ENCODE measurements at regions not wholly inside any gene's neighbourhood (a gene's known extent, or its start where the extent isn't known, plus 50 kb on each side); places are given as distances from the start of the nearest gene placed in this dataset.

GRCh38 chr12:105654606-105655005 lies 324.1 kb downstream of the C12orf75 start (continued):
- TF ChIP-seq, protein P1, sequence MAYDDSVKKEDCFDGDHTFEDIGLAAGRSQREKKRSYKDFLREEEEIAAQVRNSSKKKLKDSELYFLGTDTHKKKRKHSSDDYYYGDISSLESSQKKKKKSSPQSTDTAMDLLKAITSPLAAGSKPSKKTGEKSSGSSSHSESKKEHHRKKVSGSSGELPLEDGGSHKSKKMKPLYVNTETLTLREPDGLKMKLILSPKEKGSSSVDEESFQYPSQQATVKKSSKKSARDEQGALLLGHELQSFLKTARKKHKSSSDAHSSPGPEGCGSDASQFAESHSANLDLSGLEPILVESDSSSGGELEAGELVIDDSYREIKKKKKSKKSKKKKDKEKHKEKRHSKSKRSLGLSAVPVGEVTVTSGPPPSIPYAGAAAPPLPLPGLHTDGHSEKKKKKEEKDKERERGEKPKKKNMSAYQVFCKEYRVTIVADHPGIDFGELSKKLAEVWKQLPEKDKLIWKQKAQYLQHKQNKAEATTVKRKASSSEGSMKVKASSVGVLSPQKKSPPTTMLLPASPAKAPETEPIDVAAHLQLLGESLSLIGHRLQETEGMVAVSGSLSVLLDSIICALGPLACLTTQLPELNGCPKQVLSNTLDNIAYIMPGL (CRISPR knock-in tag; IDR thresholded peaks at IDR 0.05; ENCODE audit: borderline replicate concordance in 1 of 2, low read depth in 1 of 2): no peak
- TF ChIP-seq PCBP1 (IDR thresholded peaks at IDR 0.05; ENCODE audit: borderline replicate concordance, low read depth, low read length) (no peak), TFE3 (CRISPR knock-in tag; IDR thresholded peaks at IDR 0.05) (no peak), ZNF737 (CRISPR knock-in tag; IDR thresholded peaks at IDR 0.05; ENCODE audit: borderline replicate concordance) (no peak), ZFP90 (CRISPR knock-in tag; IDR thresholded peaks at IDR 0.05; ENCODE audit: borderline replicate concordance) (no peak)
- TF ChIP-seq, protein P2, sequence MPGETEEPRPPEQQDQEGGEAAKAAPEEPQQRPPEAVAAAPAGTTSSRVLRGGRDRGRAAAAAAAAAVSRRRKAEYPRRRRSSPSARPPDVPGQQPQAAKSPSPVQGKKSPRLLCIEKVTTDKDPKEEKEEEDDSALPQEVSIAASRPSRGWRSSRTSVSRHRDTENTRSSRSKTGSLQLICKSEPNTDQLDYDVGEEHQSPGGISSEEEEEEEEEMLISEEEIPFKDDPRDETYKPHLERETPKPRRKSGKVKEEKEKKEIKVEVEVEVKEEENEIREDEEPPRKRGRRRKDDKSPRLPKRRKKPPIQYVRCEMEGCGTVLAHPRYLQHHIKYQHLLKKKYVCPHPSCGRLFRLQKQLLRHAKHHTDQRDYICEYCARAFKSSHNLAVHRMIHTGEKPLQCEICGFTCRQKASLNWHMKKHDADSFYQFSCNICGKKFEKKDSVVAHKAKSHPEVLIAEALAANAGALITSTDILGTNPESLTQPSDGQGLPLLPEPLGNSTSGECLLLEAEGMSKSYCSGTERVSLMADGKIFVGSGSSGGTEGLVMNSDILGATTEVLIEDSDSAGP (CRISPR knock-in tag; IDR thresholded peaks at IDR 0.05; ENCODE audit: borderline replicate concordance): no peak

DNA sequence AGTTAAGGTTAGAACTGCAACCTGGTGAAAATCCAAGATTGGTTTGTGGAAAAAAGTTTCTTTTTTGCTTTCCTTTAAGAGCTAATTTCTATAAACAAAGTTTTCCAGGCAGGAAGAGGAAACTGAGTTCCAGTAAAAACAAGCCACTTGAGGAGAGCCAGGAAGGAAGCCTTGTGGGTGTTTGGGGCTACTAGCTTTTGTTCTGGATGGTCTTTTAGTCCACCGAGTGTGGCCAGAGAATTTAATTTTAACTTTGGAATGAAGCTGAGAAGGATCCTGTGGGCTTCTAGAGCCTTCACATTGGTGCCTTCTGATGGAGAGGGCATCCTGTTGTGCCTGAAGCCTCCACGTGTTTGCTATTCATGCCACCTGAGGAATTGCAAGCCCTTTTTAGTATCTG lies 327.9 kb downstream of the C12orf75 start:
- H3K79me2 ChIP-seq (ENCODE audit: insufficient read depth, low read length): no peaks in the 10 kb centered on the region
- in situ Hi-C loops (cut with HindIII; ENCODE audit: extremely low pct_ligation_motif_present, low pct_unique_long_range_greater_than_20kb) (no loop called here), intact Hi-C loops (cut with micrococcal nuclease; ENCODE audit: unreplicated experiment) (no loop called here)
- POLR2A ChIA-PET: no interaction called here
- FAIRE-seq (no peak), ATAC-seq (no peak), DNase-seq (ENCODE audit: low spot score) (no peak)
- H3K4me1 ChIP-seq (ENCODE audit: insufficient read depth, low read length): no peaks in the 10 kb centered on the region
- H3K27me3 ChIP-seq (ENCODE audit: control insufficient read depth in 1 of 2, insufficient read depth in 2 of 2, low read length in 2 of 2): no peaks in the 10 kb centered on the region
- H3K4me3 ChIP-seq (replicated peaks in 1 of 3; ENCODE audit: insufficient read depth in 1 of 3, low read depth in 2 of 3, low read length in 3 of 3): no peak overlapping the region
- no peaks in the 10 kb centered on the region for H4K20me1 ChIP-seq (ENCODE audit: insufficient read depth, low read length)
- H3K4me2 ChIP-seq (ENCODE audit: low read depth, low read length): no peak overlapping the region
- WGBS (ENCODE audit: low lambda C conversion rate): 5% methylated on average over 2 of the region's 2 CpGs
- no peak overlapping the region for H2AFZ ChIP-seq (ENCODE audit: low read length)
- no peaks in the 10 kb centered on the region for H3K36me3 ChIP-seq (replicated peaks in 1 of 2; ENCODE audit: control insufficient read depth in 1 of 2, insufficient read depth in 2 of 2, low read length in 2 of 2)
- no peaks in the 10 kb centered on the region for H3K9me3 ChIP-seq (ENCODE audit: low read length)
- CTCF ChIA-PET (ENCODE audit: low intra/inter-chr PET ratio, low total read pairs): no interaction called here
- no TSS peak for BruUV-seq (replicated peaks)
- no peak overlapping the region for H3K9ac ChIP-seq (ENCODE audit: insufficient read depth, low read depth, low read length)
- H3K27ac ChIP-seq (ENCODE audit: extremely low read length, insufficient read depth, low read length): no peak overlapping the region
- no peak for TF ChIP-seq ZNF253 (CRISPR knock-in tag; IDR thresholded peaks at IDR 0.05; ENCODE audit: borderline replicate concordance)
- TF ChIP-seq ARID4A (CRISPR knock-in tag; IDR thresholded peaks at IDR 0.05; ENCODE audit: borderline replicate concordance): no peak
- TF ChIP-seq NFATC3 (CRISPR knock-in tag; IDR thresholded peaks at IDR 0.05): no peak
- no peak for TF ChIP-seq AHR (CRISPR knock-in tag; IDR thresholded peaks at IDR 0.05)
- no peak for TF ChIP-seq E2F2 (CRISPR knock-in tag; IDR thresholded peaks at IDR 0.05; ENCODE audit: borderline replicate concordance)
